NCI-H1417 (cell line): ENCODE measurements at regions not wholly inside any gene's neighbourhood (a gene's known extent, or its start where the extent isn't known, plus 50 kb on each side); places are given as distances from the start of the nearest gene placed in this dataset.
A peak's percentile ranks its signal among the peaks of the same experiment; 100 is the strongest.
"Not testable (repeated sequence)": the region's sequence is repeated elsewhere in the genome, so short reads cannot be mapped to it uniquely, and the experiment has no call there.

Source experiments
- DNase-seq, 3 experiments: peaks; one replicate each; lab custom pipeline; 2025; lab: John Stamatoyannopoulos, UW

GRCh38 chr2:12024197-12024907, 277.9 kb downstream of the LPIN1 start:
- DNase-seq = not testable (repeated sequence)

GRCh38 chr2:12027136-12027535, 280.7 kb downstream of the LPIN1 start:
- DNase-seq = no peak

GRCh38 chr2:12031866-12032265, 285.4 kb downstream of the LPIN1 start:
- DNase-seq = no peak

GRCh38 chr2:12032398-12032797, 286.0 kb downstream of the LPIN1 start:
- peak in 2 of 3 experiments; percentile 10 to 44 for DNase-seq

GRCh38 chr2:12032975-12033374, 286.5 kb downstream of the LPIN1 start:
- DNase-seq = no peak

- DNase-seq = no peak
Observed at GRCh38 chr2:12033494-12033893, 287.1 kb downstream of the LPIN1 start.

GRCh38 chr2:12034382-12034781, 287.9 kb downstream of the LPIN1 start:
- no peak for DNase-seq

- no peak for DNase-seq
Observed at GRCh38 chr2:12035029-12035720, 288.7 kb downstream of the LPIN1 start.

GRCh38 chr2:12035956-12036639, 289.7 kb downstream of the LPIN1 start:
- DNase-seq = no peak

- peak in 1 of 3 experiments; percentile 48 for DNase-seq
Observed at GRCh38 chr2:12036640-12036983, 290.2 kb downstream of the LPIN1 start.

GRCh38 chr2:12037301-12037700, 290.9 kb downstream of the LPIN1 start:
- no peak for DNase-seq

- peak in 1 of 3 experiments; percentile 53 for DNase-seq
Observed at GRCh38 chr2:12041236-12041635, 294.8 kb downstream of the LPIN1 start.

- DNase-seq = no peak
Observed at GRCh38 chr2:12043131-12043530, 296.7 kb downstream of the LPIN1 start.

- no peak for DNase-seq
Observed at GRCh38 chr2:12044857-12045256, 298.4 kb downstream of the LPIN1 start.

GRCh38 chr2:12045864-12046291, 299.4 kb downstream of the LPIN1 start:
- DNase-seq = no peak

- DNase-seq = no peak
Observed at GRCh38 chr2:12046641-12047040, 300.2 kb downstream of the LPIN1 start.

- DNase-seq = no peak
Observed at GRCh38 chr2:12047761-12048160, 301.3 kb downstream of the LPIN1 start.

GRCh38 chr2:12048550-12048949, 302.1 kb downstream of the LPIN1 start:
- no peak for DNase-seq

- DNase-seq = no peak
Observed at GRCh38 chr2:12050396-12050795, 304.0 kb downstream of the LPIN1 start.

GRCh38 chr2:12051831-12052230, 305.4 kb downstream of the LPIN1 start:
- DNase-seq = no peak

GRCh38 chr2:12052796-12053195, 306.4 kb downstream of the LPIN1 start:
- DNase-seq = no peak

- DNase-seq = no peak
Observed at GRCh38 chr2:12054956-12055618, 308.7 kb downstream of the LPIN1 start.
